CD4-positive, alpha-beta T cell (primary cell): ENCODE measurements at regions not wholly inside any gene's neighbourhood (a gene's known extent, or its start where the extent isn't known, plus 50 kb on each side); places are given as distances from the start of the nearest gene placed in this dataset.

ENCODE experiments used
- ATAC-seq: fragments of 200-7000 bp; cut with Tn5 transposase; one replicate; pipeline ENCODE4 v1.10.0; 2022; ENCODE audit warnings: mild to moderate bottlenecking; ENCODE audit not compliant: poor library complexity
- CTCF ChIA-PET: fragments of 350-600 bp; sonication (Branson Sonifier 250); formaldehyde crosslinking; loops from one replicate; lab custom pipeline; 2021; ENCODE audit warnings: antibody characterized with exemption, inconsistent platforms; lab: Charles Lee
- POLR2A ChIA-PET: fragments of 350-600 bp; sonication (Branson Sonifier 250); formaldehyde crosslinking; loops from one replicate; lab custom pipeline; 2021; ENCODE audit warnings: antibody characterized with exemption, inconsistent platforms; lab: Charles Lee
- DNase-seq, 14 experiments: peaks; one replicate each; pipeline ENCODE4 v3.0.0-alpha.2; 2013 to 2020; ENCODE audit warnings: mixed read lengths in 2 of 14
- H3K27ac ChIP-seq, 2 donors: one replicate each; pipeline versions ENCODE4 v1.5.1 to v1.7.0; 2013; ENCODE audit warnings: low read length in 2 of 2, low read depth in 1 of 2, mild to moderate bottlenecking in 1 of 2
- H3K27me3 ChIP-seq, 2 experiments: 1 replicate in 1 of 2; 2 replicates in 1 of 2; pipeline versions ENCODE4 v1.6.1 to v1.7.0; 2013; ENCODE audit warnings: low read length in 2 of 2, control low read depth in 1 of 2, mild to moderate bottlenecking in 1 of 2, moderate library complexity in 1 of 2; ENCODE audit not compliant: insufficient read depth in 2 of 2, control insufficient read depth in 1 of 2
- H3K36me3 ChIP-seq: one replicate; pipeline ENCODE4 v1.6.1; 2013; ENCODE audit warnings: low read length, control low read depth; ENCODE audit not compliant: insufficient read depth
- H3K4me1 ChIP-seq: one replicate; pipeline ENCODE4 v1.6.1; 2013; ENCODE audit warnings: low read length, control low read depth; ENCODE audit not compliant: insufficient read depth
- H3K4me3 ChIP-seq: one replicate; pipeline ENCODE4 v1.5.1; 2013; ENCODE audit warnings: mild to moderate bottlenecking, low read length, moderate library complexity
- H3K9me3 ChIP-seq, 2 experiments: 1 replicate in 1 of 2; 2 replicates in 1 of 2; pipeline versions ENCODE4 v1.6.1 to v1.7.0; 2013; ENCODE audit warnings: low read length in 2 of 2, mild to moderate bottlenecking in 2 of 2, control low read depth in 1 of 2, moderate library complexity in 1 of 2; ENCODE audit not compliant: control insufficient read depth in 1 of 2, insufficient read depth in 1 of 2
- H3K27ac Mint-ChIP-seq: one replicate; pipeline ENCODE4 v1.8.0; 2020; ENCODE audit warnings: mixed read lengths
- H3K27me3 Mint-ChIP-seq: one replicate; pipeline ENCODE4 v1.8.0; 2021; ENCODE audit warnings: mixed read lengths
- H3K36me3 Mint-ChIP-seq: one replicate; pipeline ENCODE4 v1.8.0; 2021; ENCODE audit warnings: low read depth, mixed read lengths
- H3K4me1 Mint-ChIP-seq: one replicate; pipeline ENCODE4 v1.8.0; 2021; ENCODE audit warnings: low read depth, mixed read lengths
- H3K4me3 Mint-ChIP-seq: one replicate; pipeline ENCODE4 v1.8.0; 2020; ENCODE audit warnings: mild to moderate bottlenecking, mixed read lengths
- H3K9me3 Mint-ChIP-seq: one replicate; pipeline ENCODE4 v1.8.0; 2020; ENCODE audit warnings: mixed read lengths
- intact Hi-C, 2 experiments: fragments of 100-400 bp; cut with DNase I in 1 of 2; cut with micrococcal nuclease in 1 of 2; formaldehyde crosslinking; loops; one replicate each; pipeline versions ENCODE4 v1.15.1 to v1.9.0; 2023 to 2025; cut with DNase I, micrococcal nuclease
- TF ChIP-seq, protein P1 (sequence below): fragments of 200-600 bp; IDR thresholded peaks from one replicate; pipeline ENCODE4 v1.8.0; 2022; ENCODE audit warnings: antibody characterized with exemption, mild to moderate bottlenecking

GRCh38 chr11:25339281-25339680 lies 842.4 kb downstream of the LUZP2 start:
- POLR2A ChIA-PET: no interaction called here
- ATAC-seq (no peak), DNase-seq (no peak)
- Mint-ChIP-seq H3K36me3 (no peaks in the 10 kb centered on the region), H3K9me3 (no peaks in the 10 kb centered on the region), H3K4me1 (no peaks in the 10 kb centered on the region), H3K4me3 (no peak overlapping the region), H3K27ac (no peak overlapping the region), H3K27me3 (no peaks in the 10 kb centered on the region)
- no peaks in the 10 kb centered on the region for H3K36me3 ChIP-seq
- no peaks in the 10 kb centered on the region for H3K27me3 ChIP-seq
- no peak overlapping the region for H3K27ac ChIP-seq
- intact Hi-C loops: no loop called here
- H3K9me3 ChIP-seq: peaks cover 0 to 3% of the 10 kb centered on the region in 2 experiments
- no peak overlapping the region for H3K4me3 ChIP-seq
- no peaks in the 10 kb centered on the region for H3K4me1 ChIP-seq
- CTCF ChIA-PET: no interaction called here
- TF ChIP-seq, protein P1, sequence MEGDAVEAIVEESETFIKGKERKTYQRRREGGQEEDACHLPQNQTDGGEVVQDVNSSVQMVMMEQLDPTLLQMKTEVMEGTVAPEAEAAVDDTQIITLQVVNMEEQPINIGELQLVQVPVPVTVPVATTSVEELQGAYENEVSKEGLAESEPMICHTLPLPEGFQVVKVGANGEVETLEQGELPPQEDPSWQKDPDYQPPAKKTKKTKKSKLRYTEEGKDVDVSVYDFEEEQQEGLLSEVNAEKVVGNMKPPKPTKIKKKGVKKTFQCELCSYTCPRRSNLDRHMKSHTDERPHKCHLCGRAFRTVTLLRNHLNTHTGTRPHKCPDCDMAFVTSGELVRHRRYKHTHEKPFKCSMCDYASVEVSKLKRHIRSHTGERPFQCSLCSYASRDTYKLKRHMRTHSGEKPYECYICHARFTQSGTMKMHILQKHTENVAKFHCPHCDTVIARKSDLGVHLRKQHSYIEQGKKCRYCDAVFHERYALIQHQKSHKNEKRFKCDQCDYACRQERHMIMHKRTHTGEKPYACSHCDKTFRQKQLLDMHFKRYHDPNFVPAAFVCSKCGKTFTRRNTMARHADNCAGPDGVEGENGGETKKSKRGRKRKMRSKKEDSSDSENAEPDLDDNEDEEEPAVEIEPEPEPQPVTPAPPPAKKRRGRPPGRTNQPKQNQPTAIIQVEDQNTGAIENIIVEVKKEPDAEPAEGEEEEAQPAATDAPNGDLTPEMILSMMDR: no peak

DNA sequence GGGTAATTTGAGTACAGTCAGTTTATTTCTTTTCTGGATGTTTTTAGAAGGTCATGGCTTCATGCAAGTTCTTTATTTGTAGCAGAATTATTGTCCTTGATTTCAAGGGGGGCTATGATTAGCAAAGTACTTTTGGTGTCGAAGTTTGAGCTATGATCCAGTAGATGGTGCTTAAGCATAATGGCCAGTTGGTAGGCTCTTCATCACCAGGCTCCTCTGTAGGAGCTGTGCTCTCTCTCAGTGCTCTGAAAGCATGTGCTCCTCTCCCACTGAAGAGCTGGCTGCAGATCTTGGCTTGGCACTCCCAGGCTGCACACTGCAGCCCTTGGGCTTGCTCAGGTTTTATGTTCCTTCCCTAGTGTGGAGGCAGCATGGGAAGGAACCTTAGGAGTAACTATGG lies 852.7 kb downstream of the LUZP2 start:
- no peaks in the 10 kb centered on the region for H3K27me3 ChIP-seq
- Mint-ChIP-seq H3K27ac (no peak overlapping the region), H3K4me1 (no peaks in the 10 kb centered on the region), H3K4me3 (no peak overlapping the region), H3K27me3 (no peaks in the 10 kb centered on the region), H3K36me3 (no peaks in the 10 kb centered on the region), H3K9me3 (peaks cover 10% of the 10 kb centered on the region)
- H3K36me3 ChIP-seq: no peaks in the 10 kb centered on the region
- ATAC-seq (no peak), DNase-seq (no peak)
- no peak overlapping the region for H3K27ac ChIP-seq
- no peaks in the 10 kb centered on the region for H3K4me1 ChIP-seq
- intact Hi-C loops: no loop called here
- POLR2A ChIA-PET: no interaction called here
- TF ChIP-seq, protein P1: no peak
- no peak overlapping the region for H3K4me3 ChIP-seq
- CTCF ChIA-PET: no interaction called here
- peaks cover 4 to 22% of the 10 kb centered on the region in 2 experiments for H3K9me3 ChIP-seq

DNA sequence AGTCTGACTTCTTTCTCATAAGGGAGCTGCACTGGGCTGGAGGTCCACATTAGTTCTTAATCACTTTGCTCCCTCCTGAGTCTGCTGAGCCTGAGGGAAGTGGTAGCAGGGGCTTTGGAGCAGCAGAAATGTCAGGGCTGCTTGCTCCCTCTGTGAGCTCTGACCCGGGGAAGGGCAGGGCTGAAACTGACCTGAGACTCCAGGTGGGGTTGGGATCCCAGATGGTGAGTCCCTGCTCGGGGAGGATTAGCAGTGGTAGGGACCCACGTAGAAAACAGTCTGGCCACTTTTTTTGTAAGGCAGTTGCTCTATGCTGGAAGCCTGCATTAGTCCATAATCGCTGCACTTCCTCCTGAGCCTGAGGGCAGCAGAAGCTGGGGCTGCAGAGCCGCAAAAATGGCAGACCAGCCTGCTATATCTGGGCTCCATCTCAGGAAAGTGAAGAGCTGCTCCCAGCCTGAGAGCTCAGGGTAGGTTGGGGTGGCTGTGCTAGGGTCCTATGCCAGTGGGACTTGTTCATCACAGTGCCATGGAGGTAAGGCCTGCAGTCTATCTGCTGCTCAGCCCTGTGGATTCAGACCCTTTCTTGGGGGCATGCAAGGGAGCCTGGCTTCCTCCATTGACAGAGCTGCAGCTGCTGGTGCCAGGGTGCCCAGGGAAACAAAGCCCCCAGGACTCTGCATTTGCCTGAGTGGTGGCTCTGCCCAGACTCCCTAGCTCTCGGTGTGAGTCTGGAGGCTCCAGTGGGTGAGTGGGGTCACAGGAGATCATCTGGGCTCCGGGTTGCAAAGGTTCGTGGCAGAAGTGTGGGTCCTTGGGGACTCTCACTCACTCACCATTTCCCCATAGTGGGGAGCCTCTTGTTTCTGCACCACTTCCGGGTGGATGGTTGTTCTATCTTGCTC lies 854.3 kb downstream of the LUZP2 start:
- Mint-ChIP-seq H3K4me1 (no peaks in the 10 kb centered on the region), H3K9me3 (peaks cover 8% of the 10 kb centered on the region), H3K36me3 (no peaks in the 10 kb centered on the region), H3K27me3 (no peaks in the 10 kb centered on the region), H3K4me3 (no peak overlapping the region), H3K27ac (no peak overlapping the region)
- peaks cover 4 to 22% of the 10 kb centered on the region in 2 experiments for H3K9me3 ChIP-seq
- DNase-seq (no peak), ATAC-seq (no peak)
- no peaks in the 10 kb centered on the region for H3K36me3 ChIP-seq
- H3K27me3 ChIP-seq: no peaks in the 10 kb centered on the region
- TF ChIP-seq, protein P1: no peak
- ChIA-PET CTCF (no interaction called here), POLR2A (no interaction called here)
- intact Hi-C loops: no loop called here
- no peak overlapping the region for H3K4me3 ChIP-seq
- H3K27ac ChIP-seq: no peak overlapping the region
- H3K4me1 ChIP-seq: no peaks in the 10 kb centered on the region
